ENCODE measurements at regions not wholly inside any gene's neighbourhood (a gene's known extent, or its start where the extent isn't known, plus 50 kb on each side); places are given as distances from the start of the nearest gene placed in this dataset.

- no peak for ATAC-seq
These were observed 519.6 kb downstream of the KLF5 start for GRCh38 chr13:73578251-73578875.

GRCh38 chr13:73576291-73576690 lies 517.5 kb downstream of the KLF5 start:
- TF ChIP-seq ZNF70 (CRISPR knock-in tag; IDR thresholded peaks at IDR 0.05): no peak
- TF ChIP-seq ESRRG (CRISPR knock-in tag; IDR thresholded peaks at IDR 0.05): no peak
- no peak for TF ChIP-seq ZNF8 (CRISPR knock-in tag; IDR thresholded peaks at IDR 0.05)
- no peak for TF ChIP-seq PATZ1 (CRISPR knock-in tag; IDR thresholded peaks at IDR 0.05; ENCODE audit: borderline replicate concordance)
- TF ChIP-seq ZFP30 (CRISPR knock-in tag; IDR thresholded peaks at IDR 0.05): no peak
- TF ChIP-seq ZC3H10 (CRISPR knock-in tag; IDR thresholded peaks at IDR 0.05): no peak
- no peak for TF ChIP-seq SNAI2 (CRISPR knock-in tag; IDR thresholded peaks at IDR 0.05)
- no peak for TF ChIP-seq TCF4 (CRISPR knock-in tag; IDR thresholded peaks at IDR 0.05; ENCODE audit: borderline replicate concordance)
- TF ChIP-seq TOX (CRISPR knock-in tag; IDR thresholded peaks at IDR 0.05; ENCODE audit: borderline replicate concordance): no peak
- TF ChIP-seq ZFP3 (CRISPR knock-in tag; IDR thresholded peaks at IDR 0.05): no peak
- no peak for TF ChIP-seq PPARA (CRISPR knock-in tag; IDR thresholded peaks at IDR 0.05; ENCODE audit: borderline replicate concordance)
- no peak for TF ChIP-seq OSR1 (CRISPR knock-in tag; IDR thresholded peaks at IDR 0.05)
- no peak for TF ChIP-seq GLIS3 (CRISPR knock-in tag; IDR thresholded peaks at IDR 0.05)
- no peak for TF ChIP-seq POU6F1 (CRISPR knock-in tag; IDR thresholded peaks at IDR 0.05; ENCODE audit: borderline replicate concordance, low read depth)
- no peak for TF ChIP-seq ARNTL (CRISPR knock-in tag; IDR thresholded peaks at IDR 0.05; ENCODE audit: borderline replicate concordance, low read depth)
- no peak for TF ChIP-seq CREB5 (CRISPR knock-in tag; IDR thresholded peaks at IDR 0.05; ENCODE audit: low read depth)
- no peak for TF ChIP-seq BACH2 (CRISPR knock-in tag; IDR thresholded peaks at IDR 0.05; ENCODE audit: borderline replicate concordance)
- ATAC-seq: no peak

More at GRCh38 chr13:73578251-73578875, 519.6 kb downstream of the KLF5 start:
- TF ChIP-seq OSR1 (CRISPR knock-in tag; IDR thresholded peaks at IDR 0.05): no peak
- TF ChIP-seq POU6F1 (CRISPR knock-in tag; IDR thresholded peaks at IDR 0.05; ENCODE audit: borderline replicate concordance, low read depth): no peak
- no peak for TF ChIP-seq ARNTL (CRISPR knock-in tag; IDR thresholded peaks at IDR 0.05; ENCODE audit: borderline replicate concordance, low read depth)
- TF ChIP-seq PPARA (CRISPR knock-in tag; IDR thresholded peaks at IDR 0.05; ENCODE audit: borderline replicate concordance): no peak

- ATAC-seq: no peak
These were observed 514.0 kb downstream of the KLF5 start for GRCh38 chr13:73572824-73573223.

More at GRCh38 chr13:73572824-73573223, 514.0 kb downstream of the KLF5 start:
- TF ChIP-seq ZNF70 (CRISPR knock-in tag; IDR thresholded peaks at IDR 0.05) (no peak), ZFP3 (CRISPR knock-in tag; IDR thresholded peaks at IDR 0.05) (no peak), TCF4 (CRISPR knock-in tag; IDR thresholded peaks at IDR 0.05; ENCODE audit: borderline replicate concordance) (no peak), TSHZ2 (CRISPR knock-in tag; IDR thresholded peaks at IDR 0.05) (no peak), TOX (CRISPR knock-in tag; IDR thresholded peaks at IDR 0.05; ENCODE audit: borderline replicate concordance) (no peak), ARNTL (CRISPR knock-in tag; IDR thresholded peaks at IDR 0.05; ENCODE audit: borderline replicate concordance, low read depth) (no peak), BACH2 (CRISPR knock-in tag; IDR thresholded peaks at IDR 0.05; ENCODE audit: borderline replicate concordance) (no peak), ESRRG (CRISPR knock-in tag; IDR thresholded peaks at IDR 0.05) (no peak), ZFP30 (CRISPR knock-in tag; IDR thresholded peaks at IDR 0.05) (no peak), CSRNP3 (CRISPR knock-in tag; IDR thresholded peaks at IDR 0.05) (no peak)
